Keratinocyte (primary cell): ENCODE measurements at regions not wholly inside any gene's neighbourhood (a gene's known extent, or its start where the extent isn't known, plus 50 kb on each side); places are given as distances from the start of the nearest gene placed in this dataset.
A peak's percentile ranks its signal among the peaks of the same experiment; 100 is the strongest.

Source experiments
- DNase-seq: peaks from one replicate; pipeline ENCODE4 v3.0.0-alpha.2; 2011; ENCODE audit warnings: low read depth, missing footprints, low spot score
- FAIRE-seq: peaks from 2 replicates; lab custom pipeline; 2011; peaks lifted over from hg19 to GRCh38; lab: Jason Lieb, UNC
- H2AFZ ChIP-seq: 2 replicates; pipeline ENCODE4 v1.6.0; 2012; ENCODE audit warnings: low read length, control low read depth, inconsistent platforms; ENCODE audit not compliant: control insufficient read depth
- H3K27ac ChIP-seq: 2 replicates; pipeline ENCODE4 v1.5.1; 2011; ENCODE audit warnings: low read length; ENCODE audit not compliant: control insufficient read depth, insufficient read depth
- H3K27me3 ChIP-seq: 3 replicates; pipeline ENCODE4 v1.6.0; 2011; ENCODE audit warnings: low read length; ENCODE audit not compliant: control insufficient read depth, insufficient read depth; ENCODE audit errors: extremely low read depth
- H3K36me3 ChIP-seq, 2 experiments: 2 replicates in 1 of 2; 3 replicates in 1 of 2; pipeline ENCODE4 v1.5.1; 2011; ENCODE audit warnings: low read length in 2 of 2, mild to moderate bottlenecking in 1 of 2; ENCODE audit not compliant: control insufficient read depth in 2 of 2, insufficient read depth in 2 of 2; ENCODE audit errors: extremely low read depth in 1 of 2
- H3K4me1 ChIP-seq: 3 replicates; pipeline ENCODE4 v1.5.1; 2011; ENCODE audit warnings: low read length; ENCODE audit not compliant: control insufficient read depth, insufficient read depth; ENCODE audit errors: extremely low read depth
- H3K4me2 ChIP-seq: 3 replicates; pipeline ENCODE4 v1.6.0; 2011; ENCODE audit warnings: low read depth, low read length; ENCODE audit not compliant: control insufficient read depth, insufficient read depth; ENCODE audit errors: extremely low read depth
- H3K4me3 ChIP-seq, 3 experiments: fragments of 200-600 bp in 1 of 3; sonication (generic) in 1 of 3; 2 replicates in 2 of 3; 3 replicates in 1 of 3; pipeline ENCODE4 v1.5.1; 2011 to 2016; ENCODE audit warnings: low read length in 3 of 3, mild to moderate bottlenecking in 3 of 3, control low read depth in 2 of 3, inconsistent platforms in 1 of 3, low read depth in 1 of 3, mixed read lengths in 1 of 3, mixed run types in 1 of 3, moderate library complexity in 1 of 3; ENCODE audit not compliant: control insufficient read depth in 2 of 3, insufficient read depth in 2 of 3; ENCODE audit errors: extremely low read depth in 1 of 3
- H3K79me2 ChIP-seq: 2 replicates; pipeline ENCODE4 v1.6.0; 2012; ENCODE audit warnings: low read length; ENCODE audit not compliant: control insufficient read depth, insufficient read depth
- H3K9ac ChIP-seq: 3 replicates; pipeline ENCODE4 v1.6.0; 2011; ENCODE audit warnings: low read length; ENCODE audit not compliant: control insufficient read depth, insufficient read depth; ENCODE audit errors: extremely low read depth
- H3K9me1 ChIP-seq: 3 replicates; pipeline ENCODE4 v1.6.0; 2011; ENCODE audit warnings: low read length; ENCODE audit not compliant: control insufficient read depth, insufficient read depth; ENCODE audit errors: extremely low read depth
- H3K9me3 ChIP-seq: 2 replicates; pipeline ENCODE4 v1.5.1; 2012; ENCODE audit warnings: low read depth, low read length; ENCODE audit not compliant: control insufficient read depth
- H4K20me1 ChIP-seq: 3 replicates; pipeline ENCODE4 v1.6.0; 2011; ENCODE audit warnings: low read length; ENCODE audit not compliant: control insufficient read depth, insufficient read depth; ENCODE audit errors: extremely low read depth
- CTCF ChIP-seq, 3 experiments: IDR thresholded peaks in 1 of 3; conservative IDR thresholded peaks in 1 of 3; optimal IDR thresholded peaks in 1 of 3; 2 replicates in 2 of 3; 3 replicates in 1 of 3; pipeline versions ENCODE3 to v1.5.1; 2011; ENCODE audit warnings: low read length in 3 of 3, mild to moderate bottlenecking in 3 of 3, moderate library complexity in 2 of 3, control low read depth in 1 of 3, inconsistent platforms in 1 of 3; ENCODE audit not compliant: insufficient read depth in 2 of 3; ENCODE audit errors: extremely low read depth in 1 of 3
- EZH2 ChIP-seq: IDR thresholded peaks from one replicate; pipeline ENCODE4 v1.6.1; 2012; ENCODE audit warnings: inconsistent platforms, mild to moderate bottlenecking, low read length, moderate library complexity
- dilution Hi-C: fragments of 300-500 bp; cut with MboI; formaldehyde crosslinking; loops from one replicate; pipeline ENCODE4 v1.7.0; 2020; ENCODE audit warnings: low sequenced_read_pairs; ENCODE audit not compliant: extremely low pct_ligation_motif_present

- Histone ChIP-seq H3K36me3 (no peaks in the 10 kb centered on the region), H3K4me1 (peaks cover 10% of the 10 kb centered on the region), H3K4me3 (no peak overlapping the region), H3K27me3 (peaks cover 3% of the 10 kb centered on the region), H3K9me1 (no peaks in the 10 kb centered on the region), H3K4me2 (no peak overlapping the region), H4K20me1 (no peaks in the 10 kb centered on the region), H3K9me3 (no peaks in the 10 kb centered on the region), H2AFZ (no peak overlapping the region), H3K27ac (no peak overlapping the region), H3K9ac (no peak overlapping the region), H3K79me2 (no peaks in the 10 kb centered on the region)
- TF ChIP-seq EZH2, result no peak
- no peak for TF ChIP-seq CTCF (optimal IDR thresholded peaks at IDR 0.05 in 1 of 3, IDR thresholded peaks at IDR 0.05 in 1 of 3, conservative IDR thresholded peaks at IDR 0.05 in 1 of 3; ENCODE audit: extremely low read depth in 1 of 3, insufficient read depth in 2 of 3, low read length in 3 of 3)
- dilution Hi-C loops, result no loop called here
- DNase-seq (no peak), FAIRE-seq (no peak)
Observed at GRCh38 chr2:203813684-203814083, 53.9 kb upstream of the CTLA4 start.

DNA sequence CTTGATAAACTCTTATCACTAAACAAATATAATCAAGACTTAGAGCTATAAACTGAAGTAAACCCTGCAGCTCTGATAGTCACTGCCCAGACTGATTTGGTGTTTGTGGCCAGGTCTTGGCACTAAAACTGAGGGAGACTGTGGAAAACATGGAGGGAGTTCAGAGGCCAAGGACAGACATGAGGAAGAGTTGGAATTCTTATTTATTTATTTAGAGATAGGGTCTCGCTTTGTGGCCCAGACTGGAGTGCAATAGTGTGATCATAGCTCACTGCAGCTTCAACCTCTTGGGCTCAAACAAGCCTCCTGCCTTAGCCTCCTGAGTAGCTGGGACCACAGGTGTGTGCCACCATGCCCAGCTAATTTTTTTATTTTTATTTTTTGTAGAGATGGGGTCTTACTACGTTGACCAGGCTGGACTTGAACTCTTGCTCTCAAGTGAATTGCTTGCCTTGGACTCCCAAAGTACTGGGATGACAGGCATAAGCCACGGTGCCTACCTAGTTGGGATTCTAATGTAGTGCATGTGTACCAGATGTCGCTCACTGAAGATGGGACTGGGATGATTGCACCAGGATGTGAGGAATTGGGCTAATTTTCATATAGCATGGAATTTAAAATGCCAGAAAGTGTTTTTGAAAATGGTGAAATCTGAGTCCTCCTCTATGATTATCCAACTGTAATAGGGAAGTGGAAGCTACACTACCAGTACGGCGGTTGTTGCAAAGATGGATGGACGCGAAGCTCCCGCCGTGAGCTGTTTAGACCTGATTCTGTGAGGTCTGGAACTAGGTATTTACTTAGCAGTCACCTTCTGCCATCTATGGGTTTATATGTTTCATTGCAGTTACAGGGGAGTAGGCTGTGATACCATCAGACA, 52.7 kb upstream of the CTLA4 start:
- no peaks in the 10 kb centered on the region for H3K36me3 ChIP-seq
- no peaks in the 10 kb centered on the region for H3K79me2 ChIP-seq
- peaks cover 3% of the 10 kb centered on the region for H3K27me3 ChIP-seq
- H4K20me1 ChIP-seq, result no peaks in the 10 kb centered on the region
- peak; percentile 71 for FAIRE-seq
- peak; percentile 21 for DNase-seq
- no peaks in the 10 kb centered on the region for H3K9me1 ChIP-seq
- no peaks in the 10 kb centered on the region for H3K9me3 ChIP-seq
- no peak overlapping the region for H3K4me3 ChIP-seq
- peaks cover 10% of the 10 kb centered on the region for H3K4me1 ChIP-seq
- dilution Hi-C loops, result no loop called here
- H3K4me2 ChIP-seq, result peak overlapping the region; percentile 77
- H2AFZ ChIP-seq, result peak overlapping the region; percentile 57
- TF ChIP-seq CTCF (optimal IDR thresholded peaks at IDR 0.05 in 1 of 3, IDR thresholded peaks at IDR 0.05 in 1 of 3, conservative IDR thresholded peaks at IDR 0.05 in 1 of 3; ENCODE audit: extremely low read depth in 1 of 3, insufficient read depth in 2 of 3, low read length in 3 of 3), result peak; percentile 63 to 79 (median 65)
- TF ChIP-seq EZH2, result no peak
- no peak overlapping the region for H3K9ac ChIP-seq
- H3K27ac ChIP-seq, result no peak overlapping the region
